HEK293 (cell line): ENCODE measurements at regions not wholly inside any gene's neighbourhood (a gene's known extent, or its start where the extent isn't known, plus 50 kb on each side); places are given as distances from the start of the nearest gene placed in this dataset.

Experiments used
- CTCF ChIA-PET: fragments of 350-600 bp; formaldehyde crosslinking; extraction: SDS; loops from one replicate; lab custom pipeline; 2021; ENCODE audit warnings: antibody characterized with exemption; lab: Yijun Ruan, JAX
- POLR2A ChIA-PET: fragments of 300-600 bp; formaldehyde crosslinking; extraction: SDS; loops from one replicate; lab custom pipeline; 2020; ENCODE audit warnings: antibody characterized with exemption, inconsistent platforms; lab: Yijun Ruan, JAX
- H3K27ac ChIP-seq: fragments of 200-500 bp; sonication (Bioruptor generic); 2 replicates; pipeline ENCODE4 v1.5.1; 2014; ENCODE audit warnings: low read depth, low read length, control low read depth, inconsistent platforms; ENCODE audit errors: extremely low read depth
- H3K36me3 ChIP-seq, 2 experiments: fragments of 200-500 bp in 1 of 2; sonication (Bioruptor generic) in 1 of 2; 1 replicate in 1 of 2; 2 replicates in 1 of 2; pipeline ENCODE4 v1.5.1; 2014 to 2017; ENCODE audit warnings: inconsistent platforms in 2 of 2, low read length in 2 of 2; ENCODE audit not compliant: control insufficient read depth in 2 of 2, insufficient read depth in 1 of 2
- H3K4me1 ChIP-seq: fragments of 200-500 bp; sonication (Bioruptor generic); 2 replicates; pipeline ENCODE4 v1.5.1; 2014; ENCODE audit warnings: mild to moderate bottlenecking, low read length, inconsistent platforms; ENCODE audit not compliant: control insufficient read depth, insufficient read depth
- H3K4me3 ChIP-seq: 2 replicates; pipeline ENCODE4 v1.5.1; 2011; ENCODE audit warnings: low read depth, mild to moderate bottlenecking, control low read depth, low read length, moderate library complexity
- H3K9me3 ChIP-seq: fragments of 200-500 bp; sonication (Bioruptor generic); 2 replicates; pipeline ENCODE4 v1.5.1; 2014; ENCODE audit warnings: low read depth, low read length, inconsistent platforms; ENCODE audit not compliant: control insufficient read depth, insufficient read depth
- HOXC10 ChIP-seq: sonication (generic); formaldehyde crosslinking; IDR thresholded peaks from 2 replicates; pipeline ENCODE4 v1.8.1; 2023; ENCODE audit warnings: mild to moderate bottlenecking, missing genetic modification reagents
- IKZF3 ChIP-seq: fragments of 450-650 bp; IDR thresholded peaks from 2 replicates; pipeline ENCODE4 v1.5.0; 2018; ENCODE audit warnings: missing biosample characterization, mild to moderate bottlenecking, missing genetic modification characterization, moderate library complexity
- KLF1 ChIP-seq: fragments of 450-650 bp; formaldehyde crosslinking; IDR thresholded peaks from 2 replicates; pipeline ENCODE4 v1.5.1; 2016; ENCODE audit warnings: missing biosample characterization, missing genetic modification characterization
- PRDM1 ChIP-seq: fragments of 450-650 bp; formaldehyde crosslinking; IDR thresholded peaks from 2 replicates; pipeline ENCODE4; 2016; ENCODE audit warnings: missing biosample characterization, missing genetic modification characterization
- SP7 ChIP-seq: fragments of 450-650 bp; formaldehyde crosslinking; IDR thresholded peaks from 2 replicates; pipeline ENCODE4 v1.5.1; 2016; ENCODE audit warnings: missing biosample characterization, missing genetic modification characterization
- TRIM28 ChIP-seq: IDR thresholded peaks from 2 replicates; pipeline ENCODE4 v1.6.1; 2011; ENCODE audit warnings: low read length, control low read depth, borderline replicate concordance
- ZBTB10 ChIP-seq: fragments of 450-650 bp; formaldehyde crosslinking; IDR thresholded peaks from 2 replicates; pipeline ENCODE4 v1.5.1; 2016; ENCODE audit warnings: missing biosample characterization, missing genetic modification characterization
- ZBTB21 ChIP-seq: fragments of 450-650 bp; formaldehyde crosslinking; IDR thresholded peaks from 2 replicates; pipeline ENCODE4 v1.5.1; 2017; ENCODE audit warnings: missing biosample characterization, missing genetic modification characterization
- ZFP3 ChIP-seq: fragments of 450-650 bp; formaldehyde crosslinking; IDR thresholded peaks from 2 replicates; pipeline ENCODE4 v1.5.1; 2016; ENCODE audit warnings: low read depth, missing biosample characterization, missing genetic modification characterization
- ZNF114 ChIP-seq: fragments of 450-650 bp; formaldehyde crosslinking; IDR thresholded peaks from 2 replicates; pipeline ENCODE4 v1.5.0; 2017; ENCODE audit warnings: missing biosample characterization, missing genetic modification characterization
- ZNF202 ChIP-seq: fragments of 450-650 bp; formaldehyde crosslinking; IDR thresholded peaks from 2 replicates; pipeline ENCODE4 v1.5.1; 2016; ENCODE audit warnings: missing biosample characterization, missing genetic modification characterization, borderline replicate concordance
- ZNF211 ChIP-seq: fragments of 450-650 bp; formaldehyde crosslinking; IDR thresholded peaks from 2 replicates; pipeline ENCODE4 v1.5.1; 2016; ENCODE audit warnings: low read depth, missing biosample characterization, missing genetic modification characterization
- ZNF24 ChIP-seq: fragments of 450-650 bp; formaldehyde crosslinking; IDR thresholded peaks from 2 replicates; pipeline ENCODE4 v1.5.1; 2016; ENCODE audit warnings: missing biosample characterization, missing genetic modification characterization
- ZNF311 ChIP-seq: fragments of 450-650 bp; formaldehyde crosslinking; IDR thresholded peaks from 2 replicates; pipeline ENCODE4 v1.5.1; 2017; ENCODE audit warnings: missing biosample characterization, missing genetic modification characterization, borderline replicate concordance
- ZNF354C ChIP-seq: fragments of 450-650 bp; formaldehyde crosslinking; IDR thresholded peaks from 2 replicates; pipeline ENCODE4 v1.5.1; 2016; ENCODE audit warnings: missing biosample characterization, missing genetic modification characterization, low read depth, borderline replicate concordance
- ZNF416 ChIP-seq: fragments of 450-650 bp; formaldehyde crosslinking; IDR thresholded peaks from 2 replicates; pipeline ENCODE4 v1.5.1; 2016; ENCODE audit warnings: missing biosample characterization, missing genetic modification characterization
- ZNF558 ChIP-seq: fragments of 450-650 bp; formaldehyde crosslinking; IDR thresholded peaks from 2 replicates; pipeline ENCODE4 v1.5.1; 2016; ENCODE audit warnings: missing biosample characterization, missing genetic modification characterization
- ZNF610 ChIP-seq: fragments of 450-650 bp; formaldehyde crosslinking; IDR thresholded peaks from 2 replicates; pipeline ENCODE4 v1.5.1; 2016; ENCODE audit warnings: missing biosample characterization, missing genetic modification characterization, borderline replicate concordance
- ZNF624 ChIP-seq: fragments of 450-650 bp; formaldehyde crosslinking; IDR thresholded peaks from 2 replicates; pipeline ENCODE4 v1.5.1; 2017; ENCODE audit warnings: missing biosample characterization, missing genetic modification characterization
- ZNF639 ChIP-seq: fragments of 450-650 bp; formaldehyde crosslinking; IDR thresholded peaks from 2 replicates; pipeline ENCODE4 v1.5.1; 2016; ENCODE audit warnings: missing biosample characterization, missing genetic modification characterization
- ZNF658 ChIP-seq: fragments of 450-650 bp; formaldehyde crosslinking; IDR thresholded peaks from 2 replicates; pipeline ENCODE4; 2016; ENCODE audit warnings: missing biosample characterization, missing genetic modification characterization
- ZNF707 ChIP-seq: fragments of 450-650 bp; formaldehyde crosslinking; IDR thresholded peaks from 2 replicates; pipeline ENCODE4 v1.5.1; 2016; ENCODE audit warnings: missing biosample characterization, missing genetic modification characterization
- ZSCAN16 ChIP-seq: fragments of 450-650 bp; formaldehyde crosslinking; IDR thresholded peaks from 2 replicates; pipeline ENCODE4 v1.5.1; 2016; ENCODE audit warnings: missing biosample characterization, missing genetic modification characterization
- ZSCAN23 ChIP-seq: fragments of 450-650 bp; formaldehyde crosslinking; IDR thresholded peaks from 2 replicates; pipeline ENCODE4 v1.5.1; 2016; ENCODE audit warnings: missing biosample characterization, missing genetic modification characterization
- TF ChIP-seq, protein P1 (sequence below): fragments of 450-650 bp; formaldehyde crosslinking; IDR thresholded peaks from 2 replicates; pipeline ENCODE4; 2016; ENCODE audit warnings: missing biosample characterization, missing genetic modification characterization
- TF ChIP-seq, protein P2 (sequence below): fragments of 450-650 bp; formaldehyde crosslinking; IDR thresholded peaks from 2 replicates; pipeline ENCODE4 v1.5.1; 2016; ENCODE audit warnings: missing biosample characterization, missing genetic modification characterization
- TF ChIP-seq, protein P3 (sequence below): fragments of 450-650 bp; formaldehyde crosslinking; IDR thresholded peaks from 2 replicates; pipeline ENCODE4 v1.5.1; 2016; ENCODE audit warnings: missing biosample characterization, missing genetic modification characterization

GRCh38 chr18:76137216-76137615, 357.8 kb downstream of the ZNF516 start:
- Histone ChIP-seq H3K4me1 (no peaks in the 10 kb centered on the region), H3K4me3 (no peak overlapping the region), H3K9me3 (no peaks in the 10 kb centered on the region), H3K27ac (no peak overlapping the region), H3K36me3 (no peaks in the 10 kb centered on the region)
- TF ChIP-seq TRIM28 = no peak
- TF ChIP-seq KLF1 (tag by site-specific recombination) = no peak
- TF ChIP-seq IKZF3 = no peak
- TF ChIP-seq ZNF707 (tag by site-specific recombination) = no peak
- TF ChIP-seq ZFP3 (tag by site-specific recombination) = no peak
- no peak for TF ChIP-seq ZBTB21 (tag by site-specific recombination)
- no peak for TF ChIP-seq ZNF354C (tag by site-specific recombination)
- TF ChIP-seq ZNF558 (tag by site-specific recombination) = no peak
- TF ChIP-seq, protein P1, sequence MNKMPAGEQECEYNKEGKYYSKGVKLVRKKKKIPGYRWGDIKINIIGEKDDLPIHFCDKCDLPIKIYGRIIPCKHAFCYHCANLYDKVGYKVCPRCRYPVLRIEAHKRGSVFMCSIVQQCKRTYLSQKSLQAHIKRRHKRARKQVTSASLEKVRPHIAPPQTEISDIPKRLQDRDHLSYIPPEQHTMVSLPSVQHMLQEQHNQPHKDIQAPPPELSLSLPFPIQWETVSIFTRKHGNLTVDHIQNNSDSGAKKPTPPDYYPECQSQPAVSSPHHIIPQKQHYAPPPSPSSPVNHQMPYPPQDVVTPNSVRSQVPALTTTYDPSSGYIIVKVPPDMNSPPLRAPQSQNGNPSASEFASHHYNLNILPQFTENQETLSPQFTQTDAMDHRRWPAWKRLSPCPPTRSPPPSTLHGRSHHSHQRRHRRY (tag by site-specific recombination) = no peak
- TF ChIP-seq PRDM1 (tag by site-specific recombination) = no peak
- TF ChIP-seq ZNF624 = no peak
- TF ChIP-seq ZNF639 = no peak
- POLR2A ChIA-PET = no interaction called here
- CTCF ChIA-PET = interaction anchor here (0.6 kb wide), 1 partner anchor 28 kb away, joined by 3 read pairs; no protein-coding TSS in a partner anchor

GRCh38 chr18:76136701-76137100, 358.3 kb downstream of the ZNF516 start:
- ChIA-PET CTCF (interaction anchor here (0.6 kb wide), 1 partner anchor 29 kb away, joined by 3 read pairs; no protein-coding TSS in a partner anchor), POLR2A (no interaction called here)

More at GRCh38 chr18:76136701-76137100, 358.3 kb downstream of the ZNF516 start:
- Histone ChIP-seq H3K4me1 (no peaks in the 10 kb centered on the region), H3K27ac (no peak overlapping the region), H3K36me3 (no peaks in the 10 kb centered on the region), H3K9me3 (no peaks in the 10 kb centered on the region), H3K4me3 (no peak overlapping the region)
- TF ChIP-seq ZNF202 (tag by site-specific recombination) = no peak
- no peak for TF ChIP-seq ZSCAN23 (tag by site-specific recombination)
- TF ChIP-seq, protein P2, sequence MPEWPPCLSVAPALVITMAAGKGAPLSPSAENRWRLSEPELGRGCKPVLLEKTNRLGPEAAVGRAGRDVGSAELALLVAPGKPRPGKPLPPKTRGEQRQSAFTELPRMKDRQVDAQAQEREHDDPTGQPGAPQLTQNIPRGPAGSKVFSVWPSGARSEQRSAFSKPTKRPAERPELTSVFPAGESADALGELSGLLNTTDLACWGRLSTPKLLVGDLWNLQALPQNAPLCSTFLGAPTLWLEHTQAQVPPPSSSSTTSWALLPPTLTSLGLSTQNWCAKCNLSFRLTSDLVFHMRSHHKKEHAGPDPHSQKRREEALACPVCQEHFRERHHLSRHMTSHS (tag by site-specific recombination) = no peak
- TF ChIP-seq ZBTB10 (tag by site-specific recombination) = no peak
- TF ChIP-seq ZNF311 (tag by site-specific recombination) = no peak
- TF ChIP-seq ZNF24 (tag by site-specific recombination) = no peak
- no peak for TF ChIP-seq ZSCAN16 (tag by site-specific recombination)
- no peak for TF ChIP-seq ZNF416 (tag by site-specific recombination)
- TF ChIP-seq SP7 (tag by site-specific recombination) = no peak
- no peak for TF ChIP-seq ZNF114 (tag by site-specific recombination)
- TF ChIP-seq ZNF658 (tag by site-specific recombination) = no peak
- TF ChIP-seq, protein P3, sequence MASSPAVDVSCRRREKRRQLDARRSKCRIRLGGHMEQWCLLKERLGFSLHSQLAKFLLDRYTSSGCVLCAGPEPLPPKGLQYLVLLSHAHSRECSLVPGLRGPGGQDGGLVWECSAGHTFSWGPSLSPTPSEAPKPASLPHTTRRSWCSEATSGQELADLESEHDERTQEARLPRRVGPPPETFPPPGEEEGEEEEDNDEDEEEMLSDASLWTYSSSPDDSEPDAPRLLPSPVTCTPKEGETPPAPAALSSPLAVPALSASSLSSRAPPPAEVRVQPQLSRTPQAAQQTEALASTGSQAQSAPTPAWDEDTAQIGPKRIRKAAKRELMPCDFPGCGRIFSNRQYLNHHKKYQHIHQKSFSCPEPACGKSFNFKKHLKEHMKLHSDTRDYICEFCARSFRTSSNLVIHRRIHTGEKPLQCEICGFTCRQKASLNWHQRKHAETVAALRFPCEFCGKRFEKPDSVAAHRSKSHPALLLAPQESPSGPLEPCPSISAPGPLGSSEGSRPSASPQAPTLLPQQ (tag by site-specific recombination) = no peak
- TF ChIP-seq HOXC10 (CRISPR knock-in tag) = no peak
- TF ChIP-seq ZNF624 = no peak
- TF ChIP-seq ZNF610 = no peak
- no peak for TF ChIP-seq ZNF211
